HG02885 (cell line): ENCODE measurements at regions not wholly inside any gene's neighbourhood (a gene's known extent, or its start where the extent isn't known, plus 50 kb on each side); places are given as distances from the start of the nearest gene placed in this dataset.

Experiments
- ATAC-seq: cut with Tn5 transposase; IDR thresholded peaks from one replicate; pipeline ENCODE4 v1.9.1; 2021; ENCODE audit warnings: mild to moderate bottlenecking; ENCODE audit not compliant: unreplicated experiment, poor library complexity

GRCh38 chr1:8174807-8175206, 143.1 kb upstream of the SLC45A1 start:
- no peak for ATAC-seq

- no peak for ATAC-seq
These were observed 145.8 kb upstream of the ERRFI1 start for GRCh38 chr1:8171751-8172464.

DNA sequence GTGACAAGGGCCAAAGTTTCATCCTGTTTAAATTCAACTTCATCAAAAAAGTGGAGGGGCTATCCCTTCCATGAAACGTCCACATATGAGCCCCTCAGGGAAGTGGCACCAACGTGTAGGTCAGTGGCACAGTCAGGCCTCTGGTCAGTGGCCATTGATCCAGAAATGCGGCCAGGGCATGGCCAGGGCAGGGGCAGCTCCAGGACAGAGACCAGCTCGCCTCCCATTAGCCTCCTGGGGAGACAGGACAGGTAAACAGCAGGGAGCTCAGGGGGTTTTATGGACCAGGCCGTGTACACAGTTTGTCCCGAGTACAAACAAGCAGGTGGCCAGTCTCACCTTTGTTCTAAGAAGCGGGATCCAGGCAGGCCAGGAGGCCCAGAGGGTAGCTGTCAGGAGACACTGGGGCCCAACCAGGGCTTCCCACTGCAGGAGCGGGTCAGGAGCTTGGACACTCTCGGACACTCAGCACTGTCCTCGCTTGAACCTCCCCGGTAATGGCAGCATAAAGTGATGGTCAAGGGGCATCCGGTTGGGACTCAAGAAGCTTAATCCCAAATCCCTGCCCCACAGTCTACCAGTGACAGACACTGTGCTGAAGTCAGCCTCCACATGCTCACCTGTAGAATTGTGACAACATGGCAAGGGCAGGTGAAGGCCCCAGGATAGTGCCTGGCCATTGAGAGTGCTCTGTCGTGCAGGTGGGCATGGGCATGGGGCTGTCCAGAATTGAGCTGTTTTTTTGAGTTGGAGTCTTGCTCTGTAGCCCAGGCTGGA, 144.1 kb upstream of the ERRFI1 start:
- no peak for ATAC-seq

DNA sequence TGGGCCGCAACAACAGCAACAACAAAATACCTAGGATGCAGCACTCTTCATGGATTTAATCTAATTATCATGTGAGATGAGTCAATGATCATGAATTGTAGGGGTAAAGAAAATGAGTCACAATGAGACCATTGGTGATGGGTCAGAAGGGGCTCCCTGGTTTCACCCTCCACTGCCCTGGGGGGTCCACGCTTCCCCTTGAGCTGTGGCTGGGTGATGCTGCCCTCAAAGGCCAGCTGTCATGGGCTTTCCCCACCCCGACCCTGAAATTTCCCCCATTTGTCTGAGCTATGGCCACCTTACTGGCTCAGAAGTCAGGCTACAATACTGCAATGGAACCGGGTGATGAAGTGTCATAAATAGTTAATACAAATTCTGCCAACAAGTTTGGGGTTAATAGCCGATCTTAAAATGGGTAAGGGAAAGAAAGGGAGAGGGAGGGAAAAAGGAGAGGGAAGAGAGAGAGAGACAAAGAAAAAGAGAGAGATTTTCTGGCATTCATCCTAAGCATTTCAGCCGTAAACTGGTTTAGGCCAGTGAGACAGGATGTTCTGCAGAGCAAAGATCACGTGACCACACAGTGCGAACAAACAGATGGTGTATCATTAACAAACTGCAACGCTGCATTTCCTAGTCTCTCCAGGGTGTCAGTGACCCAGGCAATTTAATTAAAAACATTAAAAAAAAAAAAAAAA, 143.4 kb upstream of the ERRFI1 start:
- ATAC-seq: no peak

GRCh38 chr1:8167936-8168335, 141.8 kb upstream of the ERRFI1 start:
- no peak for ATAC-seq

- ATAC-seq: no peak
These were observed 140.3 kb upstream of the ERRFI1 start for GRCh38 chr1:8166406-8166805.

GRCh38 chr1:8165595-8166360, 139.7 kb upstream of the ERRFI1 start:
- no peak for ATAC-seq

DNA sequence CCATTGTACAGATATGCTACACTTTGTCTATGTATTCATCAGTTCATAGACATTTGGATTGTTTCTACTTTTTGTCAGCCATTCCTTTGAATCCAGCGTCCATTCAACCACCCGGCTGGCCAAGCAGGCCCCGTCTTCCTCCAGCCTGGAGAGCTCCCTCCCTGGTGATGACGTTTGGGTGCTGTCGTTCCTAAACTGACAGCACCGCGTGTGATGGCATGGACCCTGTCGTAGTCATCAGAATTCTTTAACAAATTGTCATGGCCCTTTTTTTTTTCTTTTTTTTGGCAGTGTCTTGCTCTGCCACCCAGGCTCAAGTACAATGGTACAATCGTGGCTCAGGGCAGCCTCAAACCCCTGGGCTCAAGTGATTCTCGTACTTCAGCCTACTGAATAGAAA, 138.6 kb upstream of the ERRFI1 start:
- no peak for ATAC-seq

- ATAC-seq: no peak
These were observed 136.9 kb upstream of the ERRFI1 start for GRCh38 chr1:8163039-8163438.

- no peak for ATAC-seq
These were observed 136.1 kb upstream of the ERRFI1 start for GRCh38 chr1:8162168-8162567.

GRCh38 chr1:8161546-8162105, 135.5 kb upstream of the ERRFI1 start:
- ATAC-seq: no peak

- ATAC-seq: no peak
These were observed 133.4 kb upstream of the ERRFI1 start for GRCh38 chr1:8159470-8160024.

DNA sequence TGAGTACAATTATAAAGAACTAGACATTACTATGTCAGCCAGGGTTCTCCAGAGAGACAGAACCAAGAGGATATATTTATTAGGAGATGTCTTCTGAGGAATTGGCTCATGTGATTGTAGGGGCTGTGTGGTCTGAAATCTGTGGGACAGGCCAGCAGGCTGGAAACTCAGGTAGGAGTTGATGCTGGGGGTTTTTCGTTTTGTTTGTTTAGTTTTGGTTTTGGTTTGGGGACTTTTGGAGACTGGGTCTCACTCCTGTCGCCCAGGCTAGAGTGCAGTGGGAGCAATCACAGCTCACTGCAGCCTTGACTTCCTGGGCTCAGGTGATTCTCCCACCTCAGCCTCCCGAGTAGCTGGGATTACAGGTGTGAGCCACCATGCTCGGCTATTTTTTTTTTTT, 132.9 kb upstream of the ERRFI1 start:
- ATAC-seq: no peak

DNA sequence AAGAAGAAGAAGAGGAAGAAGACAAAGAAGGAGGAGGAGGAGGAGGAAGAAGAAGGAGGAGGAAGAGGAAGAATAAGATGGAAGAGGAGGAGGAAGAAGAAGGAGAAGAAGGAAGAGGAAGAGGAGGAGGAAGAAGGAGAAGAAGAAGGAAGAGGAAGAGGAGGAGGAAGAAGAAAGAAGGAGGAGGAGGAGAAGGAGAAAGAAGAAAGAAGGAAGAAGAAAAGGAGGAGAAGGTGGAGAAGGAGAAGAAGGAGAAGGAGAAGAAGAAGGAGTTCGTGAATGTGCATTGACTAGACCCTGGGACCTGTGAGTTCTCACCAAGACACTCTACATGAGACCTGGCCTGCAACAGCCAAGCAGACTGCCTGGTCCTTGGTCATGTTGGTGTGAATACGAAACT, 131.7 kb upstream of the ERRFI1 start:
- ATAC-seq: no peak

- ATAC-seq: no peak
These were observed 129.5 kb upstream of the ERRFI1 start for GRCh38 chr1:8155528-8156186.

- no peak for ATAC-seq
These were observed 128.5 kb upstream of the ERRFI1 start for GRCh38 chr1:8154621-8155052.

GRCh38 chr1:8153961-8154360, 127.9 kb upstream of the ERRFI1 start:
- ATAC-seq: no peak

GRCh38 chr1:8152731-8153702, 126.9 kb upstream of the ERRFI1 start:
- ATAC-seq: no peak
